ENCODE measurements at regions not wholly inside any gene's neighbourhood (a gene's known extent, or its start where the extent isn't known, plus 50 kb on each side); places are given as distances from the start of the nearest gene placed in this dataset.

- Histone ChIP-seq H3K4me3 (ENCODE audit: low read depth in 1 of 3, low read length in 3 of 3) (no peak overlapping the region), H3K4me1 (ENCODE audit: control insufficient read depth in 3 of 3, insufficient read depth in 2 of 3, low read depth in 1 of 3, low read length in 2 of 3) (no peaks in the 10 kb centered on the region), H3K36me3 (ENCODE audit: control insufficient read depth in 3 of 3, insufficient read depth in 2 of 3, low read depth in 1 of 3, low read length in 3 of 3) (no peaks in the 10 kb centered on the region), H3K9me3 (ENCODE audit: control insufficient read depth in 2 of 2, insufficient read depth in 1 of 2, low read depth in 1 of 2, low read length in 1 of 2) (peaks cover 0 to 3% of the 10 kb centered on the region in 2 donors), H3K27me3 (ENCODE audit: control insufficient read depth in 3 of 3, insufficient read depth in 3 of 3, low read length in 3 of 3) (no peaks in the 10 kb centered on the region), H3K27ac (ENCODE audit: low read depth in 1 of 3, low read length in 2 of 3) (no peak overlapping the region)
- FAIRE-seq (no peak), DNase-seq (peak; percentile 20 to 53)
- 8 to 63% (median 24%) methylated on average over 2 of the region's 2 CpGs for WGBS, 3 donors
Measured at GRCh38 chr5:74465724-74466123, 174.8 kb downstream of the ENC1 start.

GRCh38 chr5:74464512-74465209, 175.9 kb downstream of the ENC1 start:
- Histone ChIP-seq H3K9me3 (ENCODE audit: control insufficient read depth in 2 of 2, insufficient read depth in 1 of 2, low read depth in 1 of 2, low read length in 1 of 2) (peaks cover 0 to 3% of the 10 kb centered on the region in 2 donors), H3K4me1 (ENCODE audit: control insufficient read depth in 3 of 3, insufficient read depth in 2 of 3, low read depth in 1 of 3, low read length in 2 of 3) (no peaks in the 10 kb centered on the region), H3K4me3 (ENCODE audit: low read depth in 1 of 3, low read length in 3 of 3) (no peak overlapping the region), H3K27ac (ENCODE audit: low read depth in 1 of 3, low read length in 2 of 3) (no peak overlapping the region), H3K36me3 (ENCODE audit: control insufficient read depth in 3 of 3, insufficient read depth in 2 of 3, low read depth in 1 of 3, low read length in 3 of 3) (no peaks in the 10 kb centered on the region), H3K27me3 (ENCODE audit: control insufficient read depth in 3 of 3, insufficient read depth in 3 of 3, low read length in 3 of 3) (no peaks in the 10 kb centered on the region)
- DNase-seq (peak in 1 of 2 donors; percentile 11), FAIRE-seq (no peak)
- 59 to 64% (median 63%) methylated on average over 5 of the region's 5 CpGs for WGBS, 3 donors

GRCh38 chr5:74462356-74462755, 178.2 kb downstream of the ENC1 start:
- Histone ChIP-seq H3K27me3 (ENCODE audit: control insufficient read depth in 3 of 3, insufficient read depth in 3 of 3, low read length in 3 of 3) (no peaks in the 10 kb centered on the region), H3K9me3 (ENCODE audit: control insufficient read depth in 2 of 2, insufficient read depth in 1 of 2, low read depth in 1 of 2, low read length in 1 of 2) (no peaks in the 10 kb centered on the region), H3K36me3 (ENCODE audit: control insufficient read depth in 3 of 3, insufficient read depth in 2 of 3, low read depth in 1 of 3, low read length in 3 of 3) (no peaks in the 10 kb centered on the region), H3K4me3 (ENCODE audit: low read depth in 1 of 3, low read length in 3 of 3) (no peak overlapping the region), H3K4me1 (ENCODE audit: control insufficient read depth in 3 of 3, insufficient read depth in 2 of 3, low read depth in 1 of 3, low read length in 2 of 3) (no peaks in the 10 kb centered on the region), H3K27ac (ENCODE audit: low read depth in 1 of 3, low read length in 2 of 3) (no peak overlapping the region)
- no peak for DNase-seq
- WGBS, 3 donors: 88 to 90% (median 89%) methylated on average over 1 of the region's 1 CpG
- FAIRE-seq: no peak

DNA sequence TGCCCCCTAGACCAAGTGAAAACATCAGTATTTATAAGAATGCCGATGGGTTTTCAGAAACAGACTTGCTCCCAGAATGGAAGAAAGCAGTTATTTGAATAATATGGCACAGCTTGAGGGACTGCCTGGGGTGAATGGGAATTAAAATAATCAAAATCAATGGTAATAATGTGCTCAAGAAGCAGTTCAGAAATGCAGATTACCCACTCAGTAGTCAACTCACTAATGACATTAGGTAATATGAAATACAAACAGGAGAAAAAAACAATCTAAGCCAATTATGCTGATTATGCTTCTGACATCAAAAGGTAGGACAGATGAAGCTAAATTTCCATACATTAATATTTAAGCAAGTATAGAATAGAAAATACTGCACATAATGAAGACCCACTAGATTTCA, 179.3 kb downstream of the ENC1 start:
- no peak overlapping the region for H3K27ac ChIP-seq (ENCODE audit: low read depth in 1 of 3, low read length in 2 of 3)
- DNase-seq (no peak), FAIRE-seq (no peak)
- no peaks in the 10 kb centered on the region for H3K27me3 ChIP-seq (ENCODE audit: control insufficient read depth in 3 of 3, insufficient read depth in 3 of 3, low read length in 3 of 3)
- H3K9me3 ChIP-seq (ENCODE audit: control insufficient read depth in 2 of 2, insufficient read depth in 1 of 2, low read depth in 1 of 2, low read length in 1 of 2): no peaks in the 10 kb centered on the region
- no peaks in the 10 kb centered on the region for H3K36me3 ChIP-seq (ENCODE audit: control insufficient read depth in 3 of 3, insufficient read depth in 2 of 3, low read depth in 1 of 3, low read length in 3 of 3)
- 98 to 100% (median 98%) methylated on average over 1 of the region's 1 CpG for WGBS, 3 donors
- H3K4me1 ChIP-seq (ENCODE audit: control insufficient read depth in 3 of 3, insufficient read depth in 2 of 3, low read depth in 1 of 3, low read length in 2 of 3): no peaks in the 10 kb centered on the region
- H3K4me3 ChIP-seq (ENCODE audit: low read depth in 1 of 3, low read length in 3 of 3): no peak overlapping the region

DNA sequence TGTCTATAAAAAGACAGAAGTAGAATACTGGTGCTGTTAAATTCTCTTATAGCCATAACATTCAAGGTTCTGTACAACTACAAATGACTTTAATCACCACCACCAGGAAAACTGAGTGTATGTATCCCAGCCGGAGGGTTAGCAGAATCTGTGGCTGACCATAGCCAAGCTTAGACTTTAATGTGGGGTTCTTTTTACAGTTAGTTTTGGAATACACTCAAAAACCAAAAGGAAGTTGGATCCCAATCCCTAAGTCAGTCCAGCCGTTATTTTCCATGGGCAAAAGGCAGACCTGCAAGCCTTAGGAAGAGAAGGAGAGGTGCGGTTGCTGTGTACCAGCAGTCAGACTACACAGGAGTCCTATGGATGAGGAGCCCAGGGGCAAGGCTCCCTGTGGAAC, 179.8 kb downstream of the ENC1 start:
- Histone ChIP-seq H3K4me1 (ENCODE audit: control insufficient read depth in 3 of 3, insufficient read depth in 2 of 3, low read depth in 1 of 3, low read length in 2 of 3) (no peaks in the 10 kb centered on the region), H3K4me3 (ENCODE audit: low read depth in 1 of 3, low read length in 3 of 3) (no peak overlapping the region), H3K9me3 (ENCODE audit: control insufficient read depth in 2 of 2, insufficient read depth in 1 of 2, low read depth in 1 of 2, low read length in 1 of 2) (no peaks in the 10 kb centered on the region), H3K36me3 (ENCODE audit: control insufficient read depth in 3 of 3, insufficient read depth in 2 of 3, low read depth in 1 of 3, low read length in 3 of 3) (no peaks in the 10 kb centered on the region), H3K27me3 (ENCODE audit: control insufficient read depth in 3 of 3, insufficient read depth in 3 of 3, low read length in 3 of 3) (no peaks in the 10 kb centered on the region), H3K27ac (ENCODE audit: low read depth in 1 of 3, low read length in 2 of 3) (no peak overlapping the region)
- 86 to 93% (median 91%) methylated on average over 3 of the region's 3 CpGs for WGBS, 3 donors
- DNase-seq (no peak), FAIRE-seq (no peak)

DNA sequence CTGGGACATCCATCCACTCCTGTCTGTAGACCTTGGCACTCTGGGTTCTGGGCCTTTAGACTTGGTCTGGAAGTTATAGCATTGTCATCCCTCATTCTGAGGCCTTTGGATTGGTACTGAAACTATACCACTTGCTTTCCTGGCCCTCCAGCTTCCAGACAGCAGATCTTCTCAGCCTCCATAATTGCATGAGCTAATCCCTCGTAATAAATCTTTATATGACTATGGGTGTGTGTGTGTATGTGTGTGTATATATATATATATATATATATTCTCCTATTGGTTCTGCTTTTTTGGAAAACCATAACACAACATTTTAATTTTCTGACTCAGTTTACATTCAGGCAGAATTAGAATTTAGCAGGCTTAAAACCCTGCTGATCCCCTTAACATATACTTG, 180.5 kb downstream of the ENC1 start:
- Histone ChIP-seq H3K36me3 (ENCODE audit: control insufficient read depth in 3 of 3, insufficient read depth in 2 of 3, low read depth in 1 of 3, low read length in 3 of 3) (no peaks in the 10 kb centered on the region), H3K9me3 (ENCODE audit: control insufficient read depth in 2 of 2, insufficient read depth in 1 of 2, low read depth in 1 of 2, low read length in 1 of 2) (no peaks in the 10 kb centered on the region), H3K27me3 (ENCODE audit: control insufficient read depth in 3 of 3, insufficient read depth in 3 of 3, low read length in 3 of 3) (no peaks in the 10 kb centered on the region), H3K27ac (ENCODE audit: low read depth in 1 of 3, low read length in 2 of 3) (no peak overlapping the region), H3K4me1 (ENCODE audit: control insufficient read depth in 3 of 3, insufficient read depth in 2 of 3, low read depth in 1 of 3, low read length in 2 of 3) (no peaks in the 10 kb centered on the region), H3K4me3 (ENCODE audit: low read depth in 1 of 3, low read length in 3 of 3) (no peak overlapping the region)
- FAIRE-seq (no peak), DNase-seq (no peak)
- 48 to 78% (median 65%) methylated on average over 1 of the region's 1 CpG for WGBS, 3 donors

DNA sequence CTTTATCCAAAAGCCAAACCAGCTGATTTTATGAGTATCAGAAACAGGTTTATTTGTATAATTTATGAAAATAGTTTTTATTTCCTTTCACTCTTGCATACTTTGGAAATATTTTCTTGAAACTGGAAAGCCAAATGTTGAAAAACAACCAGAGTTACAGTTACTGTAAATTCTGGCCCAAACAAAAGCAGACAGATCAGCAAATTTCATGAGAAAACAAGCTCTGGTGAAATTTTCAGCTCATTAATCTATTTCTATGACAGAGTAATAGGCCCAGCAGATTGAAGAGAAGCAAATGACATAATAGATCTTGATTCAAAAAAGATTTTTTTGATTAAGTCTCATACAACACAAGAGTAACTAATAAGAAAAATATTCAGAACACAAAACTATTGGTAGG, 182.7 kb downstream of the ENC1 start:
- Histone ChIP-seq H3K27ac (ENCODE audit: low read depth in 1 of 3, low read length in 2 of 3) (no peak overlapping the region), H3K4me1 (ENCODE audit: control insufficient read depth in 3 of 3, insufficient read depth in 2 of 3, low read depth in 1 of 3, low read length in 2 of 3) (no peaks in the 10 kb centered on the region), H3K27me3 (ENCODE audit: control insufficient read depth in 3 of 3, insufficient read depth in 3 of 3, low read length in 3 of 3) (no peaks in the 10 kb centered on the region), H3K36me3 (ENCODE audit: control insufficient read depth in 3 of 3, insufficient read depth in 2 of 3, low read depth in 1 of 3, low read length in 3 of 3) (no peaks in the 10 kb centered on the region), H3K9me3 (ENCODE audit: control insufficient read depth in 2 of 2, insufficient read depth in 1 of 2, low read depth in 1 of 2, low read length in 1 of 2) (no peaks in the 10 kb centered on the region), H3K4me3 (ENCODE audit: low read depth in 1 of 3, low read length in 3 of 3) (no peak overlapping the region)
- no peak for FAIRE-seq
- no peak for DNase-seq

DNA sequence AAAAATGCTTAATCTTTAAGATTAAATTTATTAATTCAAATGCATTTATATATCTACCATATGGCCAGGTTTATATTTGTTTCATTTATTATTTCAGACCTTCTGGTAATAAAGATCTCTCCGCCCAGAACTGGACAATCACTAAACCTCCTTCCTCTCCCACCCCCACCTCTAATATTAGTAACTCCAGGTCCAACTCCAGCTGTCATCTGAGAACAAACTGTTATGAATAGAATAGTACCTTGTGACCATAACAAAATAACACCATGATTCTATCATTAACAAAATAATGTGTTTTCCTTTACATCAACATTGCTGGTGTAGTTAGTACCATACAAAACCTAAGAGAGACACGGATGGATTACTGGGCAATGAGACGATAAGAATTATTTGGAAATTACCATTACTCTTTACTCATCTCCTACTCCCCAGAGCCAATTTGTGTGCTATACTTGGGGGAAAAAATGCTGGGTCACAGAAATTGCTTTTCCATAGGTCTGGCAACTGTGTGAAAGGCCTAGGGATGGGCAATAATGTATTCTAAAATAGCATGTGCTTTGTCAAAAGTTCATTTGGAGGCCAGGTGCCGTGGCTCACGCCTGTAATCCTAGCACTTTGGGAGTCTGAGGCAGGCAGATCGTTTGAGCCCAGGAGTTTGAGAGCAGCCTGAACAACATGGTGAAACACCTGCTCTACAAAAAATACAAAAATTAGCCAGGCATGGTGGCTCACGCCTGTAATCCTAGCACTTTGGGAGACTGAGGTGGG, 186.1 kb downstream of the ENC1 start:
- Histone ChIP-seq H3K9me3 (ENCODE audit: control insufficient read depth in 2 of 2, insufficient read depth in 1 of 2, low read depth in 1 of 2, low read length in 1 of 2) (no peaks in the 10 kb centered on the region), H3K4me3 (ENCODE audit: low read depth in 1 of 3, low read length in 3 of 3) (no peak overlapping the region), H3K4me1 (ENCODE audit: control insufficient read depth in 3 of 3, insufficient read depth in 2 of 3, low read depth in 1 of 3, low read length in 2 of 3) (no peaks in the 10 kb centered on the region), H3K27me3 (ENCODE audit: control insufficient read depth in 3 of 3, insufficient read depth in 3 of 3, low read length in 3 of 3) (no peaks in the 10 kb centered on the region), H3K27ac (ENCODE audit: low read depth in 1 of 3, low read length in 2 of 3) (no peak overlapping the region), H3K36me3 (ENCODE audit: control insufficient read depth in 3 of 3, insufficient read depth in 2 of 3, low read depth in 1 of 3, low read length in 3 of 3) (no peaks in the 10 kb centered on the region)
- no peak for DNase-seq
- no peak for FAIRE-seq
- 87 to 95% (median 89%) methylated on average over 7 of the region's 7 CpGs for WGBS, 3 donors

Measured in small intestine (tissue), 7 donors.